Panc1 (cell line): ENCODE measurements at regions not wholly inside any gene's neighbourhood (a gene's known extent, or its start where the extent isn't known, plus 50 kb on each side); places are given as distances from the start of the nearest gene placed in this dataset.

ENCODE experiments used
- POLR2AphosphoS5 ChIP-seq: IDR thresholded peaks from 2 replicates; pipeline ENCODE4 v1.6.1; 2012; ENCODE audit warnings: mild to moderate bottlenecking, low read depth, low read length, moderate library complexity
- TF ChIP-seq, protein P1 (sequence below), 2 experiments: IDR thresholded peaks; 2 replicates each; pipeline ENCODE4 v1.6.1; 2011 to 2012; ENCODE audit warnings: low read depth in 2 of 2, control low read depth in 1 of 2, low read length in 1 of 2, mild to moderate bottlenecking in 1 of 2, moderate library complexity in 1 of 2; ENCODE audit not compliant: insufficient read depth in 1 of 2
- TF ChIP-seq, protein P2 (sequence below): fragments of 450-650 bp; IDR thresholded peaks from 2 replicates; pipeline ENCODE4 v1.5.1; 2017; ENCODE audit warnings: mild to moderate bottlenecking

DNA sequence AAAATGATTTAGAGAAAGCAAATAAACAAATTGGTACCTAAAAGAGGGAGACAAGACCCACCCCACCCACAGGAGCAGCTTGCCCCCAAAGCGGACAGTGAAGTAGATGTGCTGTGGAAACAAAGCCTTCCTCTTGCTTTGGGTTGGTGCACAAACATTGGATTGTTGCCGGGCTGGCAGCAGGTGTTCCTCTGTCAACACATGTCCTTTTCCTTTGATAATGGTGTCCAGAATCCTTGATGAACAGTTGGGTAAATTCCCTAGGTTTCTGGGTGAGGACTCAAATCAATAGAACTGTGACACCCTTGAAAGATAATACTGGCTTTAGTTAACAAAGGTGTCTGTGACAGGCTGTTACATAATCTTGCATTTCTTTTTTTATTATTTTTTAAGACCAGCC lies 311.8 kb downstream of the SPRY2 start:
- no peak for TF ChIP-seq POLR2AphosphoS5
- TF ChIP-seq, protein P1, sequence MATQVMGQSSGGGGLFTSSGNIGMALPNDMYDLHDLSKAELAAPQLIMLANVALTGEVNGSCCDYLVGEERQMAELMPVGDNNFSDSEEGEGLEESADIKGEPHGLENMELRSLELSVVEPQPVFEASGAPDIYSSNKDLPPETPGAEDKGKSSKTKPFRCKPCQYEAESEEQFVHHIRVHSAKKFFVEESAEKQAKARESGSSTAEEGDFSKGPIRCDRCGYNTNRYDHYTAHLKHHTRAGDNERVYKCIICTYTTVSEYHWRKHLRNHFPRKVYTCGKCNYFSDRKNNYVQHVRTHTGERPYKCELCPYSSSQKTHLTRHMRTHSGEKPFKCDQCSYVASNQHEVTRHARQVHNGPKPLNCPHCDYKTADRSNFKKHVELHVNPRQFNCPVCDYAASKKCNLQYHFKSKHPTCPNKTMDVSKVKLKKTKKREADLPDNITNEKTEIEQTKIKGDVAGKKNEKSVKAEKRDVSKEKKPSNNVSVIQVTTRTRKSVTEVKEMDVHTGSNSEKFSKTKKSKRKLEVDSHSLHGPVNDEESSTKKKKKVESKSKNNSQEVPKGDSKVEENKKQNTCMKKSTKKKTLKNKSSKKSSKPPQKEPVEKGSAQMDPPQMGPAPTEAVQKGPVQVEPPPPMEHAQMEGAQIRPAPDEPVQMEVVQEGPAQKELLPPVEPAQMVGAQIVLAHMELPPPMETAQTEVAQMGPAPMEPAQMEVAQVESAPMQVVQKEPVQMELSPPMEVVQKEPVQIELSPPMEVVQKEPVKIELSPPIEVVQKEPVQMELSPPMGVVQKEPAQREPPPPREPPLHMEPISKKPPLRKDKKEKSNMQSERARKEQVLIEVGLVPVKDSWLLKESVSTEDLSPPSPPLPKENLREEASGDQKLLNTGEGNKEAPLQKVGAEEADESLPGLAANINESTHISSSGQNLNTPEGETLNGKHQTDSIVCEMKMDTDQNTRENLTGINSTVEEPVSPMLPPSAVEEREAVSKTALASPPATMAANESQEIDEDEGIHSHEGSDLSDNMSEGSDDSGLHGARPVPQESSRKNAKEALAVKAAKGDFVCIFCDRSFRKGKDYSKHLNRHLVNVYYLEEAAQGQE (IDR thresholded peaks at IDR 0.05; ENCODE audit: insufficient read depth in 1 of 2, low read depth in 2 of 2, low read length in 1 of 2), result no peak
- TF ChIP-seq, protein P2, sequence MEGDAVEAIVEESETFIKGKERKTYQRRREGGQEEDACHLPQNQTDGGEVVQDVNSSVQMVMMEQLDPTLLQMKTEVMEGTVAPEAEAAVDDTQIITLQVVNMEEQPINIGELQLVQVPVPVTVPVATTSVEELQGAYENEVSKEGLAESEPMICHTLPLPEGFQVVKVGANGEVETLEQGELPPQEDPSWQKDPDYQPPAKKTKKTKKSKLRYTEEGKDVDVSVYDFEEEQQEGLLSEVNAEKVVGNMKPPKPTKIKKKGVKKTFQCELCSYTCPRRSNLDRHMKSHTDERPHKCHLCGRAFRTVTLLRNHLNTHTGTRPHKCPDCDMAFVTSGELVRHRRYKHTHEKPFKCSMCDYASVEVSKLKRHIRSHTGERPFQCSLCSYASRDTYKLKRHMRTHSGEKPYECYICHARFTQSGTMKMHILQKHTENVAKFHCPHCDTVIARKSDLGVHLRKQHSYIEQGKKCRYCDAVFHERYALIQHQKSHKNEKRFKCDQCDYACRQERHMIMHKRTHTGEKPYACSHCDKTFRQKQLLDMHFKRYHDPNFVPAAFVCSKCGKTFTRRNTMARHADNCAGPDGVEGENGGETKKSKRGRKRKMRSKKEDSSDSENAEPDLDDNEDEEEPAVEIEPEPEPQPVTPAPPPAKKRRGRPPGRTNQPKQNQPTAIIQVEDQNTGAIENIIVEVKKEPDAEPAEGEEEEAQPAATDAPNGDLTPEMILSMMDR, result no peak
